Esophagus muscularis mucosa (tissue), 4 donors: ENCODE measurements at regions not wholly inside any gene's neighbourhood (a gene's known extent, or its start where the extent isn't known, plus 50 kb on each side); places are given as distances from the start of the nearest gene placed in this dataset.

Experiments used
- DNase-seq: peaks from one replicate; pipeline ENCODE4 v3.0.0-alpha.2; 2017; ENCODE audit errors: extremely low spot score
- H3K27ac ChIP-seq, 4 donors: fragments of 200-600 bp; sonication (generic); replicated peaks in 1 of 4; 1 replicate in 3 of 4; 2 replicates in 1 of 4; pipeline ENCODE4 v1.5.1; 2016 to 2019; ENCODE audit warnings: mild to moderate bottlenecking in 1 of 4
- H3K27me3 ChIP-seq, 4 donors: fragments of 200-600 bp; sonication (generic); one replicate each; pipeline versions ENCODE4 v1.5.1 to v1.6.0; 2016 to 2019
- H3K36me3 ChIP-seq, 4 donors: fragments of 200-600 bp; sonication (generic); one replicate each; pipeline ENCODE4 v1.5.1; 2016 to 2019
- H3K4me1 ChIP-seq, 4 donors: fragments of 200-600 bp; sonication (generic); one replicate each; pipeline ENCODE4 v1.5.1; 2016 to 2019
- H3K4me3 ChIP-seq, 4 donors: fragments of 200-600 bp; sonication (generic); 1 replicate in 2 of 4; 2 replicates in 2 of 4; pipeline ENCODE4 v1.5.1; 2016 to 2019; ENCODE audit warnings: mild to moderate bottlenecking in 4 of 4, moderate library complexity in 1 of 4
- H3K9me3 ChIP-seq, 4 donors: fragments of 200-600 bp; sonication (generic); 1 replicate in 3 of 4; 2 replicates in 1 of 4; pipeline ENCODE4 v1.5.1; 2016 to 2019
- CTCF ChIP-seq, 3 experiments: fragments of 200-600 bp in 2 of 3; fragments of 450-650 bp in 1 of 3; sonication (generic) in 2 of 3; IDR thresholded peaks; one replicate each; pipeline ENCODE4 v1.5.1; 2017 to 2019; ENCODE audit warnings: antibody characterized with exemption in 3 of 3, mild to moderate bottlenecking in 2 of 3, moderate library complexity in 1 of 3
- EP300 ChIP-seq: sonication (generic); formaldehyde crosslinking; IDR thresholded peaks from one replicate; pipeline ENCODE4 v1.6.1; 2017; ENCODE audit warnings: antibody characterized with exemption
- POLR2A ChIP-seq: fragments of 450-650 bp; IDR thresholded peaks from one replicate; pipeline ENCODE4 v1.6.1; 2017; ENCODE audit warnings: antibody characterized with exemption, moderate library complexity, mild to moderate bottlenecking, low read depth
- POLR2AphosphoS5 ChIP-seq, 2 donors: sonication (generic); formaldehyde crosslinking; IDR thresholded peaks; one replicate each; pipeline ENCODE4 v1.6.1; 2017; ENCODE audit warnings: antibody characterized with exemption in 2 of 2
- WGBS: methylation state at CpG from one replicate; pipeline ENCODE4 v1.1.5; 2018; 5-methylcytosine and 5-hydroxymethylcytosine counted together
- intact Hi-C: fragments of 100-400 bp; cut with DNase I; formaldehyde crosslinking; loops from one replicate; pipeline ENCODE4 v1.15.1; 2023

- intact Hi-C loops = no loop called here
- DNase-seq = no peak
- TF ChIP-seq CTCF (IDR thresholded peaks at IDR 0.05) (no peak), EP300 (no peak), POLR2AphosphoS5 (IDR thresholded peaks at IDR 0.05) (no peak), POLR2A (no peak)
Measured at GRCh38 chr16:62562121-62562520, 525.9 kb upstream of the CDH8 start.

GRCh38 chr16:62549875-62550274 is 513.6 kb upstream of the CDH8 start:
- Histone ChIP-seq H3K36me3 (no peaks in the 10 kb centered on the region), H3K4me3 (no peak overlapping the region), H3K4me1 (no peaks in the 10 kb centered on the region), H3K9me3 (no peaks in the 10 kb centered on the region), H3K27me3 (no peaks in the 10 kb centered on the region), H3K27ac (no peak overlapping the region)
- TF ChIP-seq POLR2A (no peak), EP300 (no peak), CTCF (IDR thresholded peaks at IDR 0.05) (no peak), POLR2AphosphoS5 (IDR thresholded peaks at IDR 0.05) (no peak)
- intact Hi-C loops = no loop called here
- 75% methylated on average over 4 of the region's 4 CpGs for WGBS
- no peak for DNase-seq

More at GRCh38 chr16:62562121-62562520, 525.9 kb upstream of the CDH8 start:
- Histone ChIP-seq H3K27me3 (no peaks in the 10 kb centered on the region), H3K4me1 (no peaks in the 10 kb centered on the region), H3K4me3 (no peak overlapping the region), H3K36me3 (no peaks in the 10 kb centered on the region), H3K27ac (no peak overlapping the region), H3K9me3 (peaks cover 0 to 5% (median 0%) of the 10 kb centered on the region in 4 donors)

- no peak for TF ChIP-seq POLR2A
- no peak for TF ChIP-seq POLR2AphosphoS5 (IDR thresholded peaks at IDR 0.05)
- TF ChIP-seq CTCF (IDR thresholded peaks at IDR 0.05) = no peak
- no peak for TF ChIP-seq EP300
- intact Hi-C loops = no loop called here
- Histone ChIP-seq H3K9me3 (no peaks in the 10 kb centered on the region), H3K27ac (no peak overlapping the region), H3K36me3 (no peaks in the 10 kb centered on the region), H3K27me3 (no peaks in the 10 kb centered on the region), H3K4me3 (no peak overlapping the region), H3K4me1 (no peaks in the 10 kb centered on the region)
- 92% methylated on average over 1 of the region's 1 CpG for WGBS
- DNase-seq = no peak
Measured at GRCh38 chr16:62548095-62548494, 511.9 kb upstream of the CDH8 start.

- Histone ChIP-seq H3K4me1 (no peaks in the 10 kb centered on the region), H3K9me3 (no peaks in the 10 kb centered on the region), H3K4me3 (no peak overlapping the region), H3K27me3 (no peaks in the 10 kb centered on the region), H3K27ac (no peak overlapping the region), H3K36me3 (no peaks in the 10 kb centered on the region)
- WGBS = 93% methylated on average over 1 of the region's 1 CpG
- TF ChIP-seq CTCF (IDR thresholded peaks at IDR 0.05) (no peak), POLR2A (no peak), POLR2AphosphoS5 (IDR thresholded peaks at IDR 0.05) (no peak), EP300 (no peak)
- intact Hi-C loops = no loop called here
- no peak for DNase-seq
Measured at GRCh38 chr16:62546701-62547100, 510.5 kb upstream of the CDH8 start.

- Histone ChIP-seq H3K27me3 (no peaks in the 10 kb centered on the region), H3K4me3 (no peak overlapping the region), H3K27ac (no peak overlapping the region), H3K9me3 (no peaks in the 10 kb centered on the region), H3K36me3 (no peaks in the 10 kb centered on the region), H3K4me1 (no peaks in the 10 kb centered on the region)
- intact Hi-C loops = no loop called here
- DNase-seq = no peak
- TF ChIP-seq POLR2AphosphoS5 (IDR thresholded peaks at IDR 0.05) (no peak), CTCF (IDR thresholded peaks at IDR 0.05) (no peak), EP300 (no peak), POLR2A (no peak)
Measured at GRCh38 chr16:62545039-62545438, 508.8 kb upstream of the CDH8 start.
